Adrenal gland (tissue), 9 donors: ENCODE measurements at regions not wholly inside any gene's neighbourhood (a gene's known extent, or its start where the extent isn't known, plus 50 kb on each side); places are given as distances from the start of the nearest gene placed in this dataset.

Experiments
- DNase-seq, 7 donors: peaks; one replicate each; pipeline ENCODE4 v3.0.0-alpha.2; 2019 to 2020
- H3K27ac ChIP-seq, 5 donors: fragments of 200-600 bp; sonication (generic) in 4 of 5; 1 replicate in 3 of 5; 2 replicates in 2 of 5; pipeline versions ENCODE4 v1.5.1 to v1.8.0; 2016 to 2020; ENCODE audit warnings: mild to moderate bottlenecking in 1 of 5
- H3K27me3 ChIP-seq: fragments of 200-600 bp; 2 replicates; pipeline ENCODE4 v1.8.0; 2021
- H3K36me3 ChIP-seq, 2 donors: fragments of 200-600 bp; replicated peaks in 1 of 2; 1 replicate in 1 of 2; 2 replicates in 1 of 2; pipeline versions ENCODE4 v1.5.1 to v1.8.0; 2018 to 2022
- H3K4me1 ChIP-seq, 2 donors: fragments of 200-600 bp; replicated peaks in 1 of 2; 1 replicate in 1 of 2; 2 replicates in 1 of 2; pipeline versions ENCODE4 v1.5.1 to v1.8.0; 2018 to 2021
- H3K4me3 ChIP-seq, 4 donors: fragments of 200-600 bp; sonication (generic) in 3 of 4; one replicate each; pipeline ENCODE4 v1.5.1; 2016 to 2018
- H3K9me3 ChIP-seq, 3 donors: fragments of 200-600 bp; sonication (generic) in 1 of 3; replicated peaks in 1 of 3; 1 replicate in 2 of 3; 2 replicates in 1 of 3; pipeline versions ENCODE4 v1.5.1 to v1.8.0; 2016 to 2021
- POLR2A ChIP-seq, 2 donors: fragments of 450-650 bp; IDR thresholded peaks; one replicate each; pipeline ENCODE4 v1.6.1; 2017; ENCODE audit warnings: antibody characterized with exemption in 2 of 2, mild to moderate bottlenecking in 2 of 2, moderate library complexity in 1 of 2
- WGBS, 4 donors: extraction: QIAGEN DNeasy Blood & Tissue Kit in 2 of 4; methylation state at CpG; one replicate each; pipeline versions ENCODE4 v1.1.5 to v1.1.7; 2013 to 2017; 5-methylcytosine and 5-hydroxymethylcytosine counted together
- intact Hi-C, 2 donors: fragments of 100-400 bp; cut with DNase I; formaldehyde crosslinking; loops; one replicate each; pipeline versions ENCODE4 v1.14.1 to v1.15.0; 2022 to 2023
- TF ChIP-seq, protein P1 (sequence below), 6 experiments: fragments of 450-650 bp in 4 of 6; fragments of 200-600 bp in 2 of 6; sonication (generic) in 1 of 6; IDR thresholded peaks; 1 replicate in 5 of 6; 2 replicates in 1 of 6; pipeline versions ENCODE4 v1.5.1 to v1.8.0; 2016 to 2021; ENCODE audit warnings: antibody characterized with exemption in 6 of 6, mild to moderate bottlenecking in 2 of 6, moderate library complexity in 1 of 6
- donor health status: healthy with polysubstance abuse.
- donor health status: Bipolar disorder and iron deficiency.
- donor health status: DM: yes; HTN: yes; CAD: no.
- donor health status: DM: no; HTN: no; CAD: no.
- donor health status: DM: no; HTN: no; CAD: no.

DNA sequence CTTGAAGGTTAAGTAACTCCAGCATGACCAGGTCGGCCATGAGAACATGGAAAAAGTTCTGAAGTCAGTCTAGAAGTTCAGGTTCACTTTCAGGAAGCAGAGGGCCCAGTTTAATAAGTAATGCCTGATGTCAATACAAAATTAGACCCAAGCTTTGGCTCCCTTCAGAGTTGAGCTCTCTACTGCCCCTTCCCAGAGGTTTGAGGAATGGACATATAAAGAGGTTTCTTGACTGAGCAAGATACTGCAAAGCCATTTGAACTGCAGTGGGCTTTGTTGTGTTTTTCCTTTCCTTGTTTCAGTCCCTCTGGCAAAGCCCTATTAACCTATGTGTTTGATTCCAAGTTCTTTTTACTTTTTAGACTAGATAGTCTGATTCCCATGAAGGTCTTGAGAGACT, 97.8 kb upstream of the PREP start:
- no peaks in the 10 kb centered on the region for H3K4me1 ChIP-seq
- intact Hi-C loops, result no loop called here
- 75 to 97% (median 88%) methylated on average over 1 of the region's 1 CpG for WGBS, 4 donors

DNA sequence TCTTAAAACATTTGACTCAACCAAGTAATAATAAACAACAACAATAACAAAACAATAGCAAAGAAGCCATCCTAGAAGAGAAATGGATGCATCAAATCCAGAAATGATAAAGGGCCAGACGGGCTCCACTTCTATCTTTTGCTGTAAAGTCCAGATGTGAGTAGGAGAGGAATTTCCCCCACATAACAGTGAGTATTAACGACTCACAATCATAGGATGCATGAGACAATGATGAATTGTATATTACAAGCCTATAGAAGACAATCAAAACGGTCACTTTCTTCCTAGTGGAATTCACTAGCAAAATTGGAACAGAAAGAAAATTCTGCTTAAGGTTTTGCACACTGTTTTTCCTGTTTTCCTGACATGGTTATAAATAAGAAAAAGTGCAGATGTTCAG, 97.0 kb upstream of the PREP start:
- intact Hi-C loops, result no loop called here
- Histone ChIP-seq H3K27me3 (no peaks in the 10 kb centered on the region), H3K4me3 (no peak overlapping the region), H3K36me3 (no peaks in the 10 kb centered on the region), H3K9me3 (no peaks in the 10 kb centered on the region), H3K27ac (no peak overlapping the region), H3K4me1 (peaks cover 0 to 3% of the 10 kb centered on the region in 2 donors)
- TF ChIP-seq, protein P1, sequence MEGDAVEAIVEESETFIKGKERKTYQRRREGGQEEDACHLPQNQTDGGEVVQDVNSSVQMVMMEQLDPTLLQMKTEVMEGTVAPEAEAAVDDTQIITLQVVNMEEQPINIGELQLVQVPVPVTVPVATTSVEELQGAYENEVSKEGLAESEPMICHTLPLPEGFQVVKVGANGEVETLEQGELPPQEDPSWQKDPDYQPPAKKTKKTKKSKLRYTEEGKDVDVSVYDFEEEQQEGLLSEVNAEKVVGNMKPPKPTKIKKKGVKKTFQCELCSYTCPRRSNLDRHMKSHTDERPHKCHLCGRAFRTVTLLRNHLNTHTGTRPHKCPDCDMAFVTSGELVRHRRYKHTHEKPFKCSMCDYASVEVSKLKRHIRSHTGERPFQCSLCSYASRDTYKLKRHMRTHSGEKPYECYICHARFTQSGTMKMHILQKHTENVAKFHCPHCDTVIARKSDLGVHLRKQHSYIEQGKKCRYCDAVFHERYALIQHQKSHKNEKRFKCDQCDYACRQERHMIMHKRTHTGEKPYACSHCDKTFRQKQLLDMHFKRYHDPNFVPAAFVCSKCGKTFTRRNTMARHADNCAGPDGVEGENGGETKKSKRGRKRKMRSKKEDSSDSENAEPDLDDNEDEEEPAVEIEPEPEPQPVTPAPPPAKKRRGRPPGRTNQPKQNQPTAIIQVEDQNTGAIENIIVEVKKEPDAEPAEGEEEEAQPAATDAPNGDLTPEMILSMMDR (IDR thresholded peaks at IDR 0.05), result no peak
- TF ChIP-seq POLR2A (IDR thresholded peaks at IDR 0.05), result no peak
- no peak for DNase-seq
- 63 to 77% (median 68%) methylated on average over 3 of the region's 3 CpGs for WGBS, 4 donors

More for the DNA sequence above, 97.8 kb upstream of the PREP start:
- Histone ChIP-seq H3K36me3 (no peaks in the 10 kb centered on the region), H3K27me3 (no peaks in the 10 kb centered on the region), H3K27ac (no peak overlapping the region), H3K9me3 (no peaks in the 10 kb centered on the region), H3K4me3 (no peak overlapping the region)
- TF ChIP-seq, protein P1 (IDR thresholded peaks at IDR 0.05), result no peak
- DNase-seq, result no peak

DNA sequence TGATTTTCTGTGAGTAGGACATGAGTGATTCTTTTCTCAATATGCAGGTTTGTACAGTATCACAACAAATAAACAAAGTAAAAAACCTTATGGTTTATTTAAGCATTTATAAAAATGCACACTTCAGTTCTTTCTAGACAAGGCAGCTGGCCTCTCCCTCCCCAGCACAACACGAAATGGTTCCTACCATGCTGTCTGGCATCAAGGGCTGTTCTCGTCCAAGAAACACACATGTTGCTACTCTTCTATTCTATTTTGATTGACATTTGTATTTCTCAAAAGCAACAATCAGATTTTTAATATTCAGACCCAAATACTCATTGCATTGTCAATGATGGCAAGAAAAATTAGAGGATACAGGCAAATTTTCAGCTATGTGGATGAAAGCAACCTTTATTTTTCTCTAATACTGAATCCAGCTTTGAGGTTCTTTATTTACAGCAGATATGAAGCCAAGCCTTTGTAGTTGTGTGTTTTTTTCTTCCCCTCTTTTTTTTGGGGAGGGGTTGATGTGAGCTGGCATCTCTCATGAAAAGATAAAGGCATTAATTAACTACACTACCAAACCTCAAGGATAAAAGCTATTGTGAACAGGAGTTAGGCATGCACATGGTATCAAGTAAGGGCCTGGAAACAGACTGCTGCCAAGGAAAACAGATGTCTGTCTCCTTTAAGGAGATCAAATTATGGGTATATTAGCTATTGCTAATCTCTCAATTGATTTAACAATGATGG, 96.4 kb upstream of the PREP start:
- no peaks in the 10 kb centered on the region for H3K9me3 ChIP-seq
- no peaks in the 10 kb centered on the region for H3K27me3 ChIP-seq
- intact Hi-C loops, result no loop called here
- no peak for TF ChIP-seq POLR2A (IDR thresholded peaks at IDR 0.05)
- TF ChIP-seq, protein P1 (IDR thresholded peaks at IDR 0.05), result no peak
- H3K36me3 ChIP-seq, result no peaks in the 10 kb centered on the region
- H3K4me3 ChIP-seq, result no peak overlapping the region
- peaks cover 0 to 4% of the 10 kb centered on the region in 2 donors for H3K4me1 ChIP-seq
- WGBS, 4 donors, result 88 to 93% (median 91%) methylated on average over 2 of the region's 2 CpGs
- no peak for DNase-seq
- no peak overlapping the region for H3K27ac ChIP-seq

DNA sequence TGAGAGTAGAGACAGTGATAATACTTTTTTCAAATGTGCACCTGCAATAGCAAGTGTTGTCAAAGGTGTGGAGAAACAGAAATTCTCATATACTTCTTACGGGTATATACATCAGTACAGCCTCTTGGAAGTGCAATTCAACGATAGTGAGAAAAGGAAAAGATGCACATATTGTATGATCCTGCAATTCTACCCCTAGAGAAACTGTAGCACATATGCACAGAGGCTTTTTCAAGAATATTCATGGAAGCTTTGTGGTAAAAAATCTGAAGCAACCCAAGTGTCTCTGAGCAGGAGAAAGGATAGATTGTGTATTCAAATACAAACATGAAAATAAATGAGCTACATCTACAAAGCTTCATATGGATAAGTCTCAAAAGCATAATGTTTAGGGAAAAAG, 94.7 kb upstream of the PREP start:
- Histone ChIP-seq H3K9me3 (no peaks in the 10 kb centered on the region), H3K4me3 (no peak overlapping the region), H3K4me1 (peaks cover 11 to 20% of the 10 kb centered on the region in 2 donors), H3K27ac (no peak overlapping the region), H3K36me3 (no peaks in the 10 kb centered on the region), H3K27me3 (no peaks in the 10 kb centered on the region)
- DNase-seq, result no peak
- WGBS, 4 donors, result 92 to 99% (median 93%) methylated on average over 2 of the region's 2 CpGs
- no peak for TF ChIP-seq POLR2A (IDR thresholded peaks at IDR 0.05)
- TF ChIP-seq, protein P1 (IDR thresholded peaks at IDR 0.05), result no peak
- intact Hi-C loops, result no loop called here
